ENCODE measurements at regions not wholly inside any gene's neighbourhood (a gene's known extent, or its start where the extent isn't known, plus 50 kb on each side); places are given as distances from the start of the nearest gene placed in this dataset.

- TF ChIP-seq POLR2A (IDR thresholded peaks at IDR 0.05) (no peak), CTCF (IDR thresholded peaks at IDR 0.05) (no peak)
These were observed 300.7 kb upstream of the TBX3 start for GRCh38 chr12:114984634-114985061.
